ENCODE measurements at regions not wholly inside any gene's neighbourhood (a gene's known extent, or its start where the extent isn't known, plus 50 kb on each side); places are given as distances from the start of the nearest gene placed in this dataset.

DNA sequence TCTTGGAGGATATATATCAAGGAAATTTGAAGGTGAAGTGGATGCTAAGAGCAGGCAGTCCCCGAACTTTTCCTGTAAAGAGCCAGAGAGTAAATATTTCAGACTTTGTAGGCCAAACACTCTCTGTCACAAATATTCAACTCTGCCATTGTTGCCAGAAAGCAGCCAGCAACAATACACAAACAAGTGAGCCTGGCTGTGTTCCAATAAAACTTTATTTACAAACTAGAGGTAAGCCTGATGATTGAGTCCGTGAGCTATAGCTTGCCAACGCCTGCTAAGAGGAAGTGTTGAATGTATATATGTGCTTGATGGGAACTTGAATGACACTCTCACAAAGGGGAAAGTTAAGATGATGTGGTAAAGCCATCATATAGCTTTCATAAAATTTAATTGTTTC lies 166.0 kb upstream of the PLN start:
- Histone ChIP-seq H3K36me3 (ENCODE audit: insufficient read depth, low read length) (no peaks in the 10 kb centered on the region), H3K4me1 (ENCODE audit: insufficient read depth, low read length, poor library complexity, severe bottlenecking) (no peaks in the 10 kb centered on the region), H3K4me2 (ENCODE audit: low read length) (no peak overlapping the region), H3K79me2 (ENCODE audit: insufficient read depth, low read depth, low read length) (no peaks in the 10 kb centered on the region), H2AFZ (ENCODE audit: low read length) (no peak overlapping the region), H3K9me3 (ENCODE audit: low read length) (no peaks in the 10 kb centered on the region), H3K4me3 (ENCODE audit: low read depth, low read length, poor library complexity, severe bottlenecking) (no peak overlapping the region), H3K9me2 (ENCODE audit: insufficient read depth, low read length) (no peaks in the 10 kb centered on the region), H3K27ac (ENCODE audit: low read depth, low read length, poor library complexity, severe bottlenecking) (no peak overlapping the region), H4K20me1 (ENCODE audit: insufficient read depth, low read length) (no peaks in the 10 kb centered on the region)
- DNase-seq (ENCODE audit: low spot score): no peak
- ChIA-PET POLR2A (interaction anchor here (0.5 to 1.4 kb wide), 3 partner anchors 52 to 639 kb away, joined by 3 read pairs; no protein-coding TSS in a partner anchor), CTCF (ENCODE audit: unreplicated experiment) (no interaction called here)
- TF ChIP-seq EZH2phosphoT487 (IDR thresholded peaks at IDR 0.05; ENCODE audit: borderline replicate concordance, low read depth, low read length): no peak
- TF ChIP-seq, protein P1, sequence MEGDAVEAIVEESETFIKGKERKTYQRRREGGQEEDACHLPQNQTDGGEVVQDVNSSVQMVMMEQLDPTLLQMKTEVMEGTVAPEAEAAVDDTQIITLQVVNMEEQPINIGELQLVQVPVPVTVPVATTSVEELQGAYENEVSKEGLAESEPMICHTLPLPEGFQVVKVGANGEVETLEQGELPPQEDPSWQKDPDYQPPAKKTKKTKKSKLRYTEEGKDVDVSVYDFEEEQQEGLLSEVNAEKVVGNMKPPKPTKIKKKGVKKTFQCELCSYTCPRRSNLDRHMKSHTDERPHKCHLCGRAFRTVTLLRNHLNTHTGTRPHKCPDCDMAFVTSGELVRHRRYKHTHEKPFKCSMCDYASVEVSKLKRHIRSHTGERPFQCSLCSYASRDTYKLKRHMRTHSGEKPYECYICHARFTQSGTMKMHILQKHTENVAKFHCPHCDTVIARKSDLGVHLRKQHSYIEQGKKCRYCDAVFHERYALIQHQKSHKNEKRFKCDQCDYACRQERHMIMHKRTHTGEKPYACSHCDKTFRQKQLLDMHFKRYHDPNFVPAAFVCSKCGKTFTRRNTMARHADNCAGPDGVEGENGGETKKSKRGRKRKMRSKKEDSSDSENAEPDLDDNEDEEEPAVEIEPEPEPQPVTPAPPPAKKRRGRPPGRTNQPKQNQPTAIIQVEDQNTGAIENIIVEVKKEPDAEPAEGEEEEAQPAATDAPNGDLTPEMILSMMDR (conservative IDR thresholded peaks at IDR 0.05; ENCODE audit: low read length): no peak
- intact Hi-C loops (cut with micrococcal nuclease; ENCODE audit: unreplicated experiment): no loop called here
- BruUV-seq (replicated peaks): no TSS peak

DNA sequence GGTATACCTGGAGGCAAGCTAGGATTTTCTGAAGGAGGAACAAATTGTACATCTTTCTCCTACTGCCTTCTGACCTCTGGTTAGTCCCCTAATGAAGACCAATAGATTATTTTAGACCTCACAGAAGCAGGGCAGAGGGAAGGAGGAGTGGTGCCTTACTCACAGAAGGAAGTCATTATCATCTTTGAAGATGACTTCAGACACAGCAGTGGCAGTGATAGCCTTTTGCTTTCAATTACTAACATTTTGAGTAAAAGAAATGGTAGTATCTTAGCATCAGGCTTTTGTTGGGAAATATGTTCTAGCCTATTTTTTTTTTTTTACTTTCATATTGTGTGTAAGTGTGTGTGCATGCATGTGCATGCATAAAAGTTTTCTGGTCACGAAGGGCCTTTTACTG lies 164.2 kb upstream of the PLN start:
- POLR2A ChIA-PET: interaction anchor here (0.6 kb wide), 1 partner anchor 954 kb away, joined by 3 read pairs; no protein-coding TSS in a partner anchor

DNA sequence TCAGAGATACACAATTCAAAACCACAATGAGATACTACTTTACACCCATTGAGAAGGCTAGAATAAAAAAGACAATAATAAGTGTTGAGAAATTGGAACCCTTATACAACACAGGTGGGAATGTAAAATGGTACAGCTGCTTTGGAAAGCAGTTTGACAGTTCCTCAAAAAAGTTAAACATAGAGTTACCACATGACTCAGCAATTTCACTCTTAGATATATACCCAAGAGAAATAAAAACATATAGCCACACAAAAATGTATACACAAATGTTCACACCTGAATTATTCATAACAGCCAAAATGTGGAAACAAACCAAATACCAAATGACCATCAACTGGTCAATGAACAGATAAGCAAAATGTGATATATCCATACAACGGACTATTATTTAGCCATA lies 161.1 kb upstream of the PLN start:
- no peaks in the 10 kb centered on the region for H3K79me2 ChIP-seq (ENCODE audit: insufficient read depth, low read depth, low read length)
- no peak overlapping the region for H3K27ac ChIP-seq (ENCODE audit: low read depth, low read length, poor library complexity, severe bottlenecking)
- TF ChIP-seq, protein P1 (conservative IDR thresholded peaks at IDR 0.05; ENCODE audit: low read length): no peak
- no peak for TF ChIP-seq EZH2phosphoT487 (IDR thresholded peaks at IDR 0.05; ENCODE audit: borderline replicate concordance, low read depth, low read length)
- CTCF ChIA-PET (ENCODE audit: unreplicated experiment): no interaction called here
- no peak overlapping the region for H3K4me3 ChIP-seq (ENCODE audit: low read depth, low read length, poor library complexity, severe bottlenecking)
- no peak overlapping the region for H3K4me2 ChIP-seq (ENCODE audit: low read length)
- DNase-seq (ENCODE audit: low spot score): no peak
- no peaks in the 10 kb centered on the region for H3K36me3 ChIP-seq (ENCODE audit: insufficient read depth, low read length)
- H3K4me1 ChIP-seq (ENCODE audit: insufficient read depth, low read length, poor library complexity, severe bottlenecking): no peaks in the 10 kb centered on the region
- H3K9me2 ChIP-seq (ENCODE audit: insufficient read depth, low read length): no peaks in the 10 kb centered on the region
- POLR2A ChIA-PET: no interaction called here
- H2AFZ ChIP-seq (ENCODE audit: low read length): no peak overlapping the region
- no peaks in the 10 kb centered on the region for H3K9me3 ChIP-seq (ENCODE audit: low read length)
- intact Hi-C loops (cut with micrococcal nuclease; ENCODE audit: unreplicated experiment): no loop called here
- H4K20me1 ChIP-seq (ENCODE audit: insufficient read depth, low read length): no peaks in the 10 kb centered on the region
- BruUV-seq (replicated peaks): no TSS peak

More for the DNA sequence above, 164.2 kb upstream of the PLN start:
- CTCF ChIA-PET (ENCODE audit: unreplicated experiment): no interaction called here
- Histone ChIP-seq H2AFZ (ENCODE audit: low read length) (no peak overlapping the region), H3K9me2 (ENCODE audit: insufficient read depth, low read length) (no peaks in the 10 kb centered on the region), H3K79me2 (ENCODE audit: insufficient read depth, low read depth, low read length) (no peaks in the 10 kb centered on the region), H3K27ac (ENCODE audit: low read depth, low read length, poor library complexity, severe bottlenecking) (no peak overlapping the region), H4K20me1 (ENCODE audit: insufficient read depth, low read length) (no peaks in the 10 kb centered on the region), H3K4me3 (ENCODE audit: low read depth, low read length, poor library complexity, severe bottlenecking) (no peak overlapping the region), H3K9me3 (ENCODE audit: low read length) (no peaks in the 10 kb centered on the region), H3K36me3 (ENCODE audit: insufficient read depth, low read length) (no peaks in the 10 kb centered on the region), H3K4me2 (ENCODE audit: low read length) (no peak overlapping the region), H3K4me1 (ENCODE audit: insufficient read depth, low read length, poor library complexity, severe bottlenecking) (no peaks in the 10 kb centered on the region)
- TF ChIP-seq, protein P1 (conservative IDR thresholded peaks at IDR 0.05; ENCODE audit: low read length): no peak
- no peak for TF ChIP-seq EZH2phosphoT487 (IDR thresholded peaks at IDR 0.05; ENCODE audit: borderline replicate concordance, low read depth, low read length)
- no peak for DNase-seq (ENCODE audit: low spot score)
- intact Hi-C loops (cut with micrococcal nuclease; ENCODE audit: unreplicated experiment): no loop called here
- BruUV-seq (replicated peaks): no TSS peak

All from OCI-LY7 (cell line).